ENCODE measurements at regions not wholly inside any gene's neighbourhood (a gene's known extent, or its start where the extent isn't known, plus 50 kb on each side); places are given as distances from the start of the nearest gene placed in this dataset.
"Not testable (repeated sequence)": the region's sequence is repeated elsewhere in the genome, so short reads cannot be mapped to it uniquely, and the experiment has no call there.

DNA sequence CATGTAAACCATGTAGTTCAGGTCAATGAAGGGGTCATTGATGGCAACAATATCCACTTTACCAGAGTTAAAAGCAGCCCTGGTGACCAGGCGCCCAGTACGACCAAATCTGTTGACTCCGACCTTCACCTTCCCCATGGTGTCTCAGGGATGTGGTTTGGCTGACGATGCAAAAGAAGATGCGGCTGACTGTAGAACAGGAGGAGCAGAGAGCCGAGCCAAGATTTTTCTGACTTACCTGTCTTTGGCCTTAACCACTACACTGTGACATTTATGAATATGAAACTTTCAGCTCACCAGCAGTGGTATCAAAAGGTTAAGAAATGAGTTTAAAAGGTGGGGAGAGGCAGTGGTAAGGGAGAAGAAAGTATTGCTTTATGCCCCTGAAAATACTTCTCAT lies 309.8 kb downstream of the BCOR start:
- H3K4me3 ChIP-seq (ENCODE audit: low read depth, low read length), result no peak overlapping the region
- H3K36me3 ChIP-seq (ENCODE audit: control insufficient read depth, insufficient read depth, low read length), result no peaks in the 10 kb centered on the region
- no peaks in the 10 kb centered on the region for H3K27me3 ChIP-seq (ENCODE audit: control insufficient read depth, insufficient read depth, low read length)
- ChIA-PET POLR2A (no interaction called here), CTCF (no interaction called here)
- TF ChIP-seq, protein P1, sequence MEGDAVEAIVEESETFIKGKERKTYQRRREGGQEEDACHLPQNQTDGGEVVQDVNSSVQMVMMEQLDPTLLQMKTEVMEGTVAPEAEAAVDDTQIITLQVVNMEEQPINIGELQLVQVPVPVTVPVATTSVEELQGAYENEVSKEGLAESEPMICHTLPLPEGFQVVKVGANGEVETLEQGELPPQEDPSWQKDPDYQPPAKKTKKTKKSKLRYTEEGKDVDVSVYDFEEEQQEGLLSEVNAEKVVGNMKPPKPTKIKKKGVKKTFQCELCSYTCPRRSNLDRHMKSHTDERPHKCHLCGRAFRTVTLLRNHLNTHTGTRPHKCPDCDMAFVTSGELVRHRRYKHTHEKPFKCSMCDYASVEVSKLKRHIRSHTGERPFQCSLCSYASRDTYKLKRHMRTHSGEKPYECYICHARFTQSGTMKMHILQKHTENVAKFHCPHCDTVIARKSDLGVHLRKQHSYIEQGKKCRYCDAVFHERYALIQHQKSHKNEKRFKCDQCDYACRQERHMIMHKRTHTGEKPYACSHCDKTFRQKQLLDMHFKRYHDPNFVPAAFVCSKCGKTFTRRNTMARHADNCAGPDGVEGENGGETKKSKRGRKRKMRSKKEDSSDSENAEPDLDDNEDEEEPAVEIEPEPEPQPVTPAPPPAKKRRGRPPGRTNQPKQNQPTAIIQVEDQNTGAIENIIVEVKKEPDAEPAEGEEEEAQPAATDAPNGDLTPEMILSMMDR (IDR thresholded peaks at IDR 0.05; ENCODE audit: insufficient read depth, low read depth, low read length), result no peak
- no peak for DNase-seq (ENCODE audit: low read depth)

DNA sequence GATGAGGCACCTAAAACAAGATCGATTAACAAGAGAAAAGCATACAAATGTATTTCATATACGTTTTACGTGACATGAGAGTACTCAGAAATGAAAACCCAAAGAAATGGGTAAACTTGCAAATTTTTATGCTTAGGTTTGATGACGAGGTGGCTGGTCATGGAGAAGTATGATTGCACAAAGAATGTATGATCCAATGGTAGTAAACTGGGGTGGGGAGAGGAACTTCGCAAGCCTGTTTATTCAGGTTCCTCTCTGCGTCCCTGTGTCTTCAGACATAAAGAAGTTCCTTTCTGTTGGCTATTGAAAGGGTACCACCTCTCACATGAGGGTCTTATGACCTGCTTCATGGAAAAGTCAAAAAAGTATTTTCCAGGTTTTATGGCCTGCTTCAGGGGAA lies 309.2 kb downstream of the BCOR start:
- POLR2A ChIA-PET, result no interaction called here
- Histone ChIP-seq H3K4me3 (ENCODE audit: low read depth, low read length) (no peak overlapping the region), H3K27me3 (ENCODE audit: control insufficient read depth, insufficient read depth, low read length) (no peaks in the 10 kb centered on the region), H3K36me3 (ENCODE audit: control insufficient read depth, insufficient read depth, low read length) (no peaks in the 10 kb centered on the region)
- no peak for DNase-seq (ENCODE audit: low read depth)
- TF ChIP-seq, protein P1 (IDR thresholded peaks at IDR 0.05; ENCODE audit: insufficient read depth, low read depth, low read length), result no peak
- CTCF ChIA-PET, result no interaction called here

DNA sequence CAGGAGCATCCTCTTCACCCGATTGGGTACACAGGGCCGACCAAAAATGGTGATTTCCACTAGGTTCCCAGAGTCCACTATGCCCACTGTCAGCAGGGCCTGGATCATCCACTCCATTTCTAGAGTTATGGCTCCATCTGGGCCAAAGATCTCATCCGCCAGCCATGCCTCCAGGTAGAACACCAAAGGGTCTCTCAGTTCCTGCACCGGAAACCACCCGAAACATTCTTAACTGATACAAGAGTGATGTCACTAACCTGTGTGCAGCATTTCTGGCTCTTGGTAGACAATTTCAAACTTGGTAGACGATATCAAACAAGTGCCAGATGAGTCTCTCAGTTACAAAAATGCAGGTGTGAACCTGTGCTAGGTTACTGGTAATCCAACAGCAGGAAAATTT lies 306.1 kb downstream of the BCOR start:
- no peak overlapping the region for H3K4me3 ChIP-seq (ENCODE audit: low read depth, low read length)
- TF ChIP-seq, protein P1 (IDR thresholded peaks at IDR 0.05; ENCODE audit: insufficient read depth, low read depth, low read length), result no peak
- no peak for DNase-seq (ENCODE audit: low read depth)
- ChIA-PET POLR2A (no interaction called here), CTCF (no interaction called here)
- no peaks in the 10 kb centered on the region for H3K36me3 ChIP-seq (ENCODE audit: control insufficient read depth, insufficient read depth, low read length)
- no peaks in the 10 kb centered on the region for H3K27me3 ChIP-seq (ENCODE audit: control insufficient read depth, insufficient read depth, low read length)

DNA sequence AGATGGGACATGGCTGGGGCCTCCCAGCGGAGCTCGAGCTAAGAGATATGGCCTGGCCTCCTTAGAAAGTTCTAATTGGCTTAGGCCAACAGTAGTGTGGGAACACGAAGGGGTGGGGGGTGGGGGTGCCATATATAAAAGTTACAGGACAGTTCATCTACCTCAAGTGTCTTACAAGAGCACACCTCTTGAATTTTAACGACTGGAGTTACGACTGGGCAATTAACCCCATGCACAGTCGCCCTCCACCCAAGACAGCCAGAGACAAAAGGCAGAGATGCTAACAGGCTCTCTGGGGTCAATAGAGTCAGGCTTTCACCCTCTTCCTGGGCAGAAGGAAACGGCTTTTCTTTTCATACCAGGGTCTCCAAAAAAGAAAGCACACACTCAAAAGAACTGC lies 302.2 kb downstream of the BCOR start:
- CTCF ChIA-PET, result no interaction called here
- TF ChIP-seq, protein P1 (IDR thresholded peaks at IDR 0.05; ENCODE audit: insufficient read depth, low read depth, low read length), result no peak
- no peaks in the 10 kb centered on the region for H3K27me3 ChIP-seq (ENCODE audit: control insufficient read depth, insufficient read depth, low read length)
- no peak overlapping the region for H3K4me3 ChIP-seq (ENCODE audit: low read depth, low read length)
- POLR2A ChIA-PET, result no interaction called here
- H3K36me3 ChIP-seq (ENCODE audit: control insufficient read depth, insufficient read depth, low read length), result no peaks in the 10 kb centered on the region
- DNase-seq (ENCODE audit: low read depth), result no peak

DNA sequence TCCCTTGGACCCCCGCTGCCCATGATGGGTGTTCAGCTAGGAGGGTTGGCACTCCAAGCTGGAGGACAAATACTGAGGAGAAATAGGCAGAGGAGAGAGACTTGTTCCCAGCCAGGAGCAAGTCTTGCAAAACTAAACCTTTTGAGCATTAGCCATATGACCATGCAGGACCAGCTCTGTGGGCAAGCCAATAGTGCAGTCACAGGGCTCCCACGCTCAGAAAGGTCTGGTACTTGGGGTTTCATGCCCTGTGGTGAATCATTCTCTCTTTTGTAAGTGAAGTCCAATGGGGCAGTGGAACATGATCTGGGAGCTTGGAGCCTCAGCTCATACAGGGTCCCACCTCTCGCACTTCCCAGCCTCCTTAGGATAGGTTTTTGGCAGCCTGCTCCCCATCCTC lies 300.9 kb downstream of the BCOR start:
- no peak for DNase-seq (ENCODE audit: low read depth)
- CTCF ChIA-PET, result interaction anchor here (0.7 kb wide), 1 partner anchor 646 kb away, joined by 3 read pairs; no protein-coding TSS in a partner anchor
- no peak overlapping the region for H3K4me3 ChIP-seq (ENCODE audit: low read depth, low read length)
- no peaks in the 10 kb centered on the region for H3K27me3 ChIP-seq (ENCODE audit: control insufficient read depth, insufficient read depth, low read length)
- no peaks in the 10 kb centered on the region for H3K36me3 ChIP-seq (ENCODE audit: control insufficient read depth, insufficient read depth, low read length)
- POLR2A ChIA-PET, result no interaction called here
- TF ChIP-seq, protein P1 (IDR thresholded peaks at IDR 0.05; ENCODE audit: insufficient read depth, low read depth, low read length), result no peak

DNA sequence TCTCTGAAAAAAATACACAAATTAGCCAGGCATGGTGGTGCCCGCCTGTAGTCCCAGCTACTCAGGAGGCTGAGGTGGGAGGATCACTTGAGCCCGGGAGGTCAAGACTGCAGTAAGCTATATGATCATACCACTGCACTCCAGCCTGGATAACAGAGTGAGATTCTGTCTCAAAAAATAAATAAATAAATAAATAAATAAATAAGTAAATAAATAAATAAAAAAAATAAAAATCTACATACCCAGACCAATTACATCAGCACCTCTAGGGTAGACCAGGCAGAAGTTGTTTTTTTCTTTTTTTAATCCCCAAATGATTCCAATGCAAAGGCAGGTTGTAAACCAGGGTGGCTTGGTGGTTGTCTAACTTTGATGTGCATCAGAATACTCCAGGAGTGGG lies 299.3 kb downstream of the BCOR start:
- H3K36me3 ChIP-seq (ENCODE audit: control insufficient read depth, insufficient read depth, low read length); POLR2A ChIA-PET; DNase-seq (ENCODE audit: low read depth); H3K4me3 ChIP-seq (ENCODE audit: low read depth, low read length); CTCF ChIA-PET; H3K27me3 ChIP-seq (ENCODE audit: control insufficient read depth, insufficient read depth, low read length): not testable (repeated sequence)

Measured in BJ (cell line).